ENCODE measurements at regions not wholly inside any gene's neighbourhood (a gene's known extent, or its start where the extent isn't known, plus 50 kb on each side); places are given as distances from the start of the nearest gene placed in this dataset.
"Not testable (repeated sequence)": the region's sequence is repeated elsewhere in the genome, so short reads cannot be mapped to it uniquely, and the experiment has no call there.

DNA sequence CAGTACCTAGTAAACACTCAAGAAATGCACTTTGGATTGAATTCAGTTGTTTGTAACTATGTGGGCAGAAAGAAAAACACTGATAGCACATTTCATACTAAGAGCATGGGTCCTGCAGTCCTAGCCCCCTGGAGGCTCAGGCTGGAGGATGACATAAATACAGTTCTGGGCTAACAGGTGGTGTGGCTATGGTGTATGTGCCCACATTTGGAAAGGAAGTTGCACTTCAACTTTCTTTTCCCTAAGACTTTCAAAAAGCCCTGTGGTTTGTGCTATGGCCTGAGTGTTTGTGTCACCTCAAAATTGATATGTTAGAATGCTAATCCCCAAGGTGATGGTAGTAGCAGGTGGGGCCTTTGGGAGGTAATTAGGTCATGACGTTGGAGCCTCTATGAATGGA is 218.2 kb downstream of the CDCA7 start:
- no peaks in the 10 kb centered on the region for H3K79me2 ChIP-seq (ENCODE audit: low read depth)
- H3K9me3 Mint-ChIP-seq, result peaks cover 4% of the 10 kb centered on the region
- TF ChIP-seq EZH2 (IDR thresholded peaks at IDR 0.05) (no peak), CTCF (IDR thresholded peaks at IDR 0.05) (no peak), EZH2phosphoT487 (IDR thresholded peaks at IDR 0.05) (no peak)

GRCh38 chr2:173573782-173574181 is 219.1 kb downstream of the CDCA7 start:
- not testable (repeated sequence) for H3F3A ChIP-seq (ENCODE audit: low read depth); H3K27me3 Mint-ChIP-seq (ENCODE audit: insufficient read depth, low read depth); DNase-seq (ENCODE audit: low spot score); H3K79me2 ChIP-seq (ENCODE audit: low read depth); H3K9me3 Mint-ChIP-seq; H3K36me3 ChIP-seq; H3K4me2 ChIP-seq; H3K27ac Mint-ChIP-seq; H3K4me3 Mint-ChIP-seq; H3K4me1 ChIP-seq; H3K4me3 ChIP-seq; H4K20me1 ChIP-seq (ENCODE audit: low read depth); H3K36me3 Mint-ChIP-seq; H2AFZ ChIP-seq (replicated peaks); H3K27ac ChIP-seq; H3K9me3 ChIP-seq (ENCODE audit: low read depth); H3K27me3 ChIP-seq; H3K9ac ChIP-seq
- peaks cover 20% of the 10 kb centered on the region for H3K4me1 Mint-ChIP-seq

More for the DNA sequence above, 218.2 kb downstream of the CDCA7 start:
- Histone ChIP-seq H2AFZ (replicated peaks) (no peak overlapping the region), H3F3A (ENCODE audit: low read depth) (no peaks in the 10 kb centered on the region), H3K27ac (no peak overlapping the region), H3K36me3 (no peaks in the 10 kb centered on the region), H3K4me1 (peaks cover 4% of the 10 kb centered on the region), H4K20me1 (ENCODE audit: low read depth) (no peaks in the 10 kb centered on the region), H3K4me3 (no peak overlapping the region), H3K27me3 (no peaks in the 10 kb centered on the region), H3K4me2 (no peak overlapping the region), H3K9ac (no peak overlapping the region), H3K9me3 (ENCODE audit: low read depth) (no peaks in the 10 kb centered on the region)
- Mint-ChIP-seq H3K4me3 (no peak overlapping the region), H3K27me3 (ENCODE audit: insufficient read depth, low read depth) (no peaks in the 10 kb centered on the region), H3K27ac (no peak overlapping the region), H3K4me1 (peaks cover 20% of the 10 kb centered on the region), H3K36me3 (no peaks in the 10 kb centered on the region)
- no peak for DNase-seq (ENCODE audit: low spot score)

DNA sequence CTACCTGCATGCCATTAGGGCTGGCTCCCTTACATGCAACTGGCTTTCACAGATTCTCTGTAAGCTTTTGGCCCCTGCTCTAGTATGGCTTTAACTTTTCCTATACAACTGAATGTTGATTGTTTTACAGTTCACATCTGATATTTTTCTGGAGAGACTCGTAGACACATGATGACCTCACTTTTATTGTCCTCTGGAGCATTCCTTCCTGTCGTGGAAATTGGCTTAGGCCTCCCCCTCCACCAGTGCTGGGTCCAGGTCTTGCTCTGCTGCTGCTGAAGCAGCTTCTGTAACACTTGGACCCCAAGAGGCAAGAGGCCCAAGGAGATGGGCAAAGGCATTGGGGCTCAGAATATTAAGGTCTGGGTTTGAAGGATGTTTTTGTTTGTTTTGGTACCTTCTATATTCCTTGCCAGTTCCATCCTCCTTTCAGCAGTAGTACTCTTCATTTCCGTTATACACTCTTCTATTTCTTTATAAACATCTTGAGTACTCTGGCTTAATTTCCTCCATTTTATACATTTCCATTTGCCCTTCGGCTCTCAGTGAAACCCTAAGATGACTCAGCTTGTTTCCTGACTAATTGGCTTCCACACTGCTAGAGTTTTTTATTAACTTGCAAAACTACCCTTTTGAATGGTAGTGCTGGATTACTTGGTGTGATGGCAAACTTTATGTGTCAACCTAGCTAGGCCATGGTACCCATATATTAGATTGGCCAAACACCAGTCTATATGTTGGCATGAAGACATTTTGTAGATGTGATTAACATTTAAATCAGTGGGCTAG is 219.8 kb downstream of the CDCA7 start:
- Histone ChIP-seq H4K20me1 (ENCODE audit: low read depth) (no peaks in the 10 kb centered on the region), H3K9me3 (ENCODE audit: low read depth) (no peaks in the 10 kb centered on the region), H3F3A (ENCODE audit: low read depth) (no peaks in the 10 kb centered on the region), H3K4me1 (peaks cover 4% of the 10 kb centered on the region), H3K9ac (no peak overlapping the region), H3K27ac (no peak overlapping the region), H3K4me3 (no peak overlapping the region), H3K36me3 (no peaks in the 10 kb centered on the region), H3K27me3 (no peaks in the 10 kb centered on the region), H3K4me2 (no peak overlapping the region), H2AFZ (replicated peaks) (no peak overlapping the region), H3K79me2 (ENCODE audit: low read depth) (no peaks in the 10 kb centered on the region)
- Mint-ChIP-seq H3K4me1 (peaks cover 20% of the 10 kb centered on the region), H3K27me3 (ENCODE audit: insufficient read depth, low read depth) (peaks cover 2% of the 10 kb centered on the region), H3K9me3 (peaks cover 4% of the 10 kb centered on the region), H3K4me3 (no peak overlapping the region), H3K36me3 (no peaks in the 10 kb centered on the region), H3K27ac (no peak overlapping the region)
- no peak for DNase-seq (ENCODE audit: low spot score)
- TF ChIP-seq EZH2phosphoT487 (IDR thresholded peaks at IDR 0.05) (no peak), EZH2 (IDR thresholded peaks at IDR 0.05) (no peak), CTCF (IDR thresholded peaks at IDR 0.05) (no peak)

GRCh38 chr2:173578404-173579107 is 223.9 kb downstream of the CDCA7 start:
- peaks cover 3% of the 10 kb centered on the region for H3K9me3 Mint-ChIP-seq
- H3K4me3 ChIP-seq, result no peak overlapping the region
- no peaks in the 10 kb centered on the region for H4K20me1 ChIP-seq (ENCODE audit: low read depth)
- no peaks in the 10 kb centered on the region for H3K9me3 ChIP-seq (ENCODE audit: low read depth)
- H3K27ac ChIP-seq, result no peak overlapping the region
- TF ChIP-seq CTCF (IDR thresholded peaks at IDR 0.05) (no peak), EZH2phosphoT487 (IDR thresholded peaks at IDR 0.05) (no peak), EZH2 (IDR thresholded peaks at IDR 0.05) (no peak)
- no peaks in the 10 kb centered on the region for H3K4me1 ChIP-seq
- no peak overlapping the region for H3K27ac Mint-ChIP-seq
- no peaks in the 10 kb centered on the region for H3K79me2 ChIP-seq (ENCODE audit: low read depth)
- H3K9ac ChIP-seq, result no peak overlapping the region
- H3K4me3 Mint-ChIP-seq, result no peak overlapping the region
- no peak overlapping the region for H3K4me2 ChIP-seq
- no peaks in the 10 kb centered on the region for H3K4me1 Mint-ChIP-seq
- H3K36me3 Mint-ChIP-seq, result no peaks in the 10 kb centered on the region
- no peaks in the 10 kb centered on the region for H3K27me3 ChIP-seq
- H3K36me3 ChIP-seq, result no peaks in the 10 kb centered on the region
- DNase-seq (ENCODE audit: low spot score), result no peak
- no peaks in the 10 kb centered on the region for H3F3A ChIP-seq (ENCODE audit: low read depth)
- peaks cover 4% of the 10 kb centered on the region for H3K27me3 Mint-ChIP-seq (ENCODE audit: insufficient read depth, low read depth)
- no peak overlapping the region for H2AFZ ChIP-seq (replicated peaks)

Data from neural progenitor cell (in vitro differentiated cells).